22Rv1 (cell line): ENCODE measurements at regions not wholly inside any gene's neighbourhood (a gene's known extent, or its start where the extent isn't known, plus 50 kb on each side); places are given as distances from the start of the nearest gene placed in this dataset.

Source experiments
- CTCF ChIP-seq: fragments of 450-650 bp; IDR thresholded peaks from 2 replicates; pipeline ENCODE4 v1.5.1; 2017; ENCODE audit warnings: mild to moderate bottlenecking
- ZFX ChIP-seq: fragments of 450-650 bp; IDR thresholded peaks from 2 replicates; pipeline ENCODE4 v1.6.1; 2017; ENCODE audit warnings: antibody characterized with exemption, borderline replicate concordance

GRCh38 chr6:45800911-45801310 is 214.7 kb downstream of the CLIC5 start:
- no peak for TF ChIP-seq CTCF
- TF ChIP-seq ZFX, result no peak
